H9 (cell line): ENCODE measurements at regions not wholly inside any gene's neighbourhood (a gene's known extent, or its start where the extent isn't known, plus 50 kb on each side); places are given as distances from the start of the nearest gene placed in this dataset.

ENCODE experiments used
- DNase-seq: peaks from one replicate; pipeline ENCODE4 v3.0.0-alpha.2; 2017
- H2AFZ ChIP-seq: one replicate; pipeline ENCODE4 v1.6.1; 2013; ENCODE audit warnings: mild to moderate bottlenecking, low read length, control low read depth, moderate library complexity
- H2AK5ac ChIP-seq: 2 replicates; pipeline ENCODE4 v1.6.1; 2013; ENCODE audit warnings: low read length, control low read depth, mixed read lengths; ENCODE audit not compliant: insufficient read length
- H2BK120ac ChIP-seq: one replicate; pipeline ENCODE4 v1.6.1; 2013; ENCODE audit warnings: low read depth, mild to moderate bottlenecking, low read length, control low read depth, inconsistent platforms; ENCODE audit not compliant: poor library complexity, severe bottlenecking
- H2BK12ac ChIP-seq: 2 replicates; pipeline ENCODE4 v1.6.1; 2013; ENCODE audit warnings: low read length, control low read depth, mixed read lengths, low read depth; ENCODE audit not compliant: insufficient read length
- H2BK15ac ChIP-seq: 2 replicates; pipeline ENCODE4 v1.6.1; 2013; ENCODE audit warnings: low read depth, low read length, control low read depth
- H2BK20ac ChIP-seq: one replicate; pipeline ENCODE4 v1.6.1; 2013; ENCODE audit warnings: low read depth, mild to moderate bottlenecking, low read length, control low read depth, inconsistent platforms; ENCODE audit not compliant: poor library complexity, severe bottlenecking
- H2BK5ac ChIP-seq: 2 replicates; pipeline ENCODE4 v1.6.1; 2013; ENCODE audit warnings: low read length, control low read depth, mixed read lengths; ENCODE audit not compliant: insufficient read length
- H3K14ac ChIP-seq: 2 replicates; pipeline ENCODE4 v1.6.1; 2013; ENCODE audit warnings: low read length, control low read depth; ENCODE audit not compliant: insufficient read depth
- H3K18ac ChIP-seq: 2 replicates; pipeline ENCODE4 v1.6.1; 2013; ENCODE audit warnings: low read depth, mild to moderate bottlenecking, mixed read lengths, low read length, control low read depth; ENCODE audit not compliant: insufficient read length
- H3K23ac ChIP-seq: 2 replicates; pipeline ENCODE4 v1.6.1; 2013; ENCODE audit warnings: low read length, control low read depth, mixed read lengths, low read depth; ENCODE audit not compliant: insufficient read length
- H3K23me2 ChIP-seq: 2 replicates; pipeline ENCODE4 v1.6.1; 2013; ENCODE audit warnings: low read depth, mild to moderate bottlenecking, mixed read lengths, low read length, control low read depth; ENCODE audit not compliant: insufficient read length, poor library complexity, severe bottlenecking
- H3K27ac ChIP-seq: 2 replicates; pipeline ENCODE4 v1.5.1; 2013; ENCODE audit warnings: low read length, control low read depth, mixed read lengths, low read depth; ENCODE audit not compliant: insufficient read length
- H3K27me3 ChIP-seq: 2 replicates; pipeline ENCODE4 v1.6.1; 2013; ENCODE audit warnings: low read length, control low read depth, inconsistent platforms; ENCODE audit not compliant: insufficient read depth
- H3K4ac ChIP-seq: 2 replicates; pipeline ENCODE4 v1.6.1; 2013; ENCODE audit warnings: low read depth, mild to moderate bottlenecking, control low read depth, inconsistent platforms, low read length, moderate library complexity
- H3K4me1 ChIP-seq: 2 replicates; pipeline ENCODE4 v1.6.1; 2013; ENCODE audit warnings: low read length, control low read depth, inconsistent platforms; ENCODE audit not compliant: insufficient read depth
- H3K4me2 ChIP-seq: 2 replicates; pipeline ENCODE4 v1.6.1; 2013; ENCODE audit warnings: low read length, control low read depth, mixed read lengths; ENCODE audit not compliant: insufficient read length, insufficient read depth
- H3K56ac ChIP-seq: 2 replicates; pipeline ENCODE4 v1.6.1; 2013; ENCODE audit warnings: low read depth, mild to moderate bottlenecking, mixed read lengths, low read length, control low read depth; ENCODE audit not compliant: insufficient read length
- H3K79me1 ChIP-seq: 2 replicates; pipeline ENCODE4 v1.6.1; 2013; ENCODE audit warnings: low read depth, mild to moderate bottlenecking, moderate library complexity, low read length, control low read depth, inconsistent platforms; ENCODE audit not compliant: insufficient read depth, poor library complexity, severe bottlenecking
- H3K79me2 ChIP-seq: 2 replicates; pipeline ENCODE4 v1.6.1; 2013; ENCODE audit warnings: low read length, control low read depth, inconsistent platforms; ENCODE audit not compliant: insufficient read depth
- H3K9ac ChIP-seq: 2 replicates; pipeline ENCODE4 v1.6.1; 2013; ENCODE audit warnings: low read length, control low read depth, mixed read lengths; ENCODE audit not compliant: insufficient read length; ENCODE audit errors: extremely low read depth
- H3K9me3 ChIP-seq: one replicate; pipeline ENCODE4 v1.6.1; 2013; ENCODE audit warnings: low read depth, low read length, inconsistent platforms; ENCODE audit not compliant: control insufficient read depth
- H3T11ph ChIP-seq: one replicate; pipeline ENCODE4 v1.6.1; 2013; ENCODE audit warnings: mild to moderate bottlenecking, low read length, control low read depth, inconsistent platforms
- H4K20me1 ChIP-seq: one replicate; pipeline ENCODE4 v1.6.1; 2013; ENCODE audit not compliant: control insufficient read depth, insufficient read length, insufficient read depth
- H4K5ac ChIP-seq: 2 replicates; pipeline ENCODE4 v1.6.1; 2013; ENCODE audit warnings: low read depth, mild to moderate bottlenecking, mixed read lengths, low read length, control low read depth; ENCODE audit not compliant: insufficient read length
- H4K8ac ChIP-seq: replicated peaks from 2 replicates; pipeline ENCODE4 v1.6.1; 2013; ENCODE audit warnings: low read length, control low read depth, mixed read lengths, low read depth; ENCODE audit not compliant: insufficient read length
- H4K91ac ChIP-seq: 2 replicates; pipeline ENCODE4 v1.6.1; 2013; ENCODE audit warnings: low read depth, mild to moderate bottlenecking, moderate library complexity, mixed read lengths, low read length, control low read depth; ENCODE audit not compliant: insufficient read length
- H3K27ac Mint-ChIP-seq, 3 experiments: 2 replicates in 2 of 3; 3 replicates in 1 of 3; pipeline ENCODE4 v1.8.0; 2020 to 2021; ENCODE audit warnings: mixed read lengths in 3 of 3, mild to moderate bottlenecking in 1 of 3, moderate library complexity in 1 of 3
- H3K27me3 Mint-ChIP-seq: 2 replicates; pipeline ENCODE4 v1.8.0; 2021; ENCODE audit warnings: low read depth, mild to moderate bottlenecking, moderate library complexity, mixed read lengths
- H3K36me3 Mint-ChIP-seq, 3 experiments: 2 replicates in 2 of 3; 3 replicates in 1 of 3; pipeline ENCODE4 v1.8.0; 2020 to 2021; ENCODE audit warnings: low read depth in 3 of 3, mixed read lengths in 3 of 3; ENCODE audit not compliant: insufficient read depth in 1 of 3
- H3K4me1 Mint-ChIP-seq, 2 experiments: 2 replicates each; pipeline ENCODE4 v1.8.0; 2020; ENCODE audit warnings: mixed read lengths in 2 of 2
- H3K4me3 Mint-ChIP-seq, 2 experiments: 2 replicates in 1 of 2; 3 replicates in 1 of 2; pipeline ENCODE4 v1.8.0; 2020 to 2021; ENCODE audit warnings: mild to moderate bottlenecking in 2 of 2, mixed read lengths in 2 of 2, moderate library complexity in 1 of 2
- H3K9me3 Mint-ChIP-seq, 2 experiments: 2 replicates in 1 of 2; 3 replicates in 1 of 2; pipeline ENCODE4 v1.8.0; 2020; ENCODE audit warnings: mild to moderate bottlenecking in 2 of 2, mixed read lengths in 2 of 2, moderate library complexity in 1 of 2
- WGBS: extraction: QIAGEN DNeasy Blood & Tissue Kit; methylation state at CpG from one replicate; pipeline ENCODE4 v1.1.7; 2013; ENCODE audit warnings: missing lambda C conversion rate, low lambda C conversion rate, mixed read lengths; ENCODE audit not compliant: insufficient read length; ENCODE audit errors: extremely low coverage; 5-methylcytosine and 5-hydroxymethylcytosine counted together
- TF ChIP-seq, protein P1 (sequence below): fragments of 200-600 bp; sonication (generic); conservative IDR thresholded peaks from 3 replicates; pipeline ENCODE4 v1.8.0; 2021; ENCODE audit warnings: antibody characterized with exemption, mild to moderate bottlenecking

DNA sequence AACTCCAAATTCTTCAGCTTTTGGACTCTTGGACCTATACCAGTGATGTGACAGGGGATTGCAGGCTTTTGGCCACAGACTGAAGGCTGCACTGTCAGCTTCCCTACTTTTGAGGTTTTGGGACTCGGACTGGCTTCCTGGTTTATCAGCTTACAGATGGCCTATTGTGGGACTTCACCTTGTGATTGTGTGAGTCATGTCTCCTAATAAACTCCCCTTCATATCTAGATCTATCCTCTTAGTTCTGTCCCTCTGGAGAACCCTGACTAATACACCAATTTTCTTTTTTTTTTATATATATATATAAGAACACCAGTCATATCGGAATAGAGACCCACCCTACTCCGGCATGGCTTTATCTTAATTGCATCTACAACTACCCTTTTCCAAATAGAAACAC is 166.8 kb downstream of the ETV1 start:
- Histone ChIP-seq H4K20me1 (no peaks in the 10 kb centered on the region), H2AK5ac (no peak overlapping the region), H2BK20ac (no peak overlapping the region), H3K9ac (no peak overlapping the region), H2BK12ac (no peak overlapping the region), H2BK15ac (no peak overlapping the region), H2AFZ (no peak overlapping the region), H2BK5ac (no peak overlapping the region), H3K23ac (no peak overlapping the region), H4K91ac (no peak overlapping the region), H3K9me3 (no peaks in the 10 kb centered on the region), H3K79me2 (no peaks in the 10 kb centered on the region), H3T11ph (no peak overlapping the region), H3K23me2 (no peaks in the 10 kb centered on the region), H3K79me1 (no peaks in the 10 kb centered on the region), H3K27ac (no peak overlapping the region), H3K56ac (no peak overlapping the region), H3K4me2 (no peak overlapping the region), H3K4me1 (no peaks in the 10 kb centered on the region), H3K14ac (no peak overlapping the region), H3K27me3 (no peaks in the 10 kb centered on the region), H3K4ac (no peak overlapping the region), H4K8ac (no peak overlapping the region), H2BK120ac (no peak overlapping the region), H3K18ac (no peak overlapping the region), H4K5ac (no peak overlapping the region)
- H3K36me3 Mint-ChIP-seq = peaks cover 2 to 11% (median 8%) of the 10 kb centered on the region in 3 experiments; a peak in 5 of 7 replicates
- DNase-seq = no peak
- no CpG with 5 or more reads among the region's 3 CpGs for WGBS
- H3K27ac Mint-ChIP-seq = no peak overlapping the region
- TF ChIP-seq, protein P1, sequence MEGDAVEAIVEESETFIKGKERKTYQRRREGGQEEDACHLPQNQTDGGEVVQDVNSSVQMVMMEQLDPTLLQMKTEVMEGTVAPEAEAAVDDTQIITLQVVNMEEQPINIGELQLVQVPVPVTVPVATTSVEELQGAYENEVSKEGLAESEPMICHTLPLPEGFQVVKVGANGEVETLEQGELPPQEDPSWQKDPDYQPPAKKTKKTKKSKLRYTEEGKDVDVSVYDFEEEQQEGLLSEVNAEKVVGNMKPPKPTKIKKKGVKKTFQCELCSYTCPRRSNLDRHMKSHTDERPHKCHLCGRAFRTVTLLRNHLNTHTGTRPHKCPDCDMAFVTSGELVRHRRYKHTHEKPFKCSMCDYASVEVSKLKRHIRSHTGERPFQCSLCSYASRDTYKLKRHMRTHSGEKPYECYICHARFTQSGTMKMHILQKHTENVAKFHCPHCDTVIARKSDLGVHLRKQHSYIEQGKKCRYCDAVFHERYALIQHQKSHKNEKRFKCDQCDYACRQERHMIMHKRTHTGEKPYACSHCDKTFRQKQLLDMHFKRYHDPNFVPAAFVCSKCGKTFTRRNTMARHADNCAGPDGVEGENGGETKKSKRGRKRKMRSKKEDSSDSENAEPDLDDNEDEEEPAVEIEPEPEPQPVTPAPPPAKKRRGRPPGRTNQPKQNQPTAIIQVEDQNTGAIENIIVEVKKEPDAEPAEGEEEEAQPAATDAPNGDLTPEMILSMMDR = no peak
- H3K4me3 Mint-ChIP-seq = no peak overlapping the region
- 0 out of 4 replicates have a peak, but pooled peaks cover 0 to under 1% of the 10 kb centered on the region in 2 experiments for H3K4me1 Mint-ChIP-seq
- no peaks in the 10 kb centered on the region for H3K27me3 Mint-ChIP-seq
- H3K9me3 Mint-ChIP-seq = peaks cover 4 to 8% of the 10 kb centered on the region in 2 experiments; a peak in 3 of 5 replicates
